ENCODE measurements at regions not wholly inside any gene's neighbourhood (a gene's known extent, or its start where the extent isn't known, plus 50 kb on each side); places are given as distances from the start of the nearest gene placed in this dataset.

GRCh38 chr20:58148891-58149290, 79.6 kb downstream of the ANKRD60 start:
- H3K27ac ChIP-seq (ENCODE audit: low read depth, low read length) = no peak overlapping the region
- no peak overlapping the region for H2BK12ac ChIP-seq (ENCODE audit: low read length)
- H3K4me3 ChIP-seq (ENCODE audit: low read depth, low read length) = no peak overlapping the region
- H3K9me3 ChIP-seq (ENCODE audit: insufficient read depth, low read depth, low read length) = peaks cover 3% of the 10 kb centered on the region
- peaks cover 0 to 3% of the 10 kb centered on the region in 2 experiments for H3K4me1 ChIP-seq (ENCODE audit: control insufficient read depth in 1 of 2, insufficient read depth in 2 of 2, low read length in 2 of 2)
- H3K14ac ChIP-seq (ENCODE audit: low read length) = no peak overlapping the region
- no peak overlapping the region for H4K8ac ChIP-seq (ENCODE audit: low read depth, low read length)
- no peak overlapping the region for H2AK5ac ChIP-seq (ENCODE audit: low read length)
- no peak for DNase-seq
- H4K12ac ChIP-seq (ENCODE audit: low read depth, low read length) = no peak overlapping the region
- H3K23ac ChIP-seq (ENCODE audit: low read length) = no peak overlapping the region
- no peak overlapping the region for H4K91ac ChIP-seq (ENCODE audit: low read depth, low read length)
- H3K27me3 ChIP-seq (ENCODE audit: insufficient read depth, low read length) = peaks cover 7% of the 10 kb centered on the region
- no peak overlapping the region for H3K9ac ChIP-seq (ENCODE audit: low read length)
- H2BK120ac ChIP-seq (ENCODE audit: insufficient read depth, low read length, poor library complexity) = no peak overlapping the region
- no peaks in the 10 kb centered on the region for H3K79me2 ChIP-seq (ENCODE audit: control insufficient read depth, insufficient read depth, low read length, poor library complexity)
- H3K4me2 ChIP-seq (ENCODE audit: low read length) = no peak overlapping the region
- no peak overlapping the region for H3K18ac ChIP-seq (ENCODE audit: low read length)
- H2BK5ac ChIP-seq (ENCODE audit: low read depth, low read length, poor library complexity) = no peak overlapping the region
- no peak overlapping the region for H2AFZ ChIP-seq (ENCODE audit: insufficient read depth, low read length, poor library complexity)
- H3K79me1 ChIP-seq (ENCODE audit: low read length) = no peaks in the 10 kb centered on the region
- no peaks in the 10 kb centered on the region for H3K36me3 ChIP-seq (ENCODE audit: control insufficient read depth in 1 of 2, insufficient read depth in 2 of 2, low read length in 2 of 2)
- WGBS (ENCODE audit: extremely low coverage, insufficient coverage, insufficient read length) = no CpG with 5 or more reads among the region's 8 CpGs
- no peak overlapping the region for H3K4ac ChIP-seq (ENCODE audit: low read depth, low read length)

GRCh38 chr20:58147628-58148370, 80.7 kb downstream of the ANKRD60 start:
- H3K9me3 ChIP-seq (ENCODE audit: insufficient read depth, low read depth, low read length) = peaks cover 3% of the 10 kb centered on the region
- H3K4ac ChIP-seq (ENCODE audit: low read depth, low read length) = no peak overlapping the region
- H2BK12ac ChIP-seq (ENCODE audit: low read length) = no peak overlapping the region
- no peak overlapping the region for H2BK5ac ChIP-seq (ENCODE audit: low read depth, low read length, poor library complexity)
- no peak overlapping the region for H3K9ac ChIP-seq (ENCODE audit: low read length)
- no peak overlapping the region for H3K4me2 ChIP-seq (ENCODE audit: low read length)
- no peak overlapping the region for H2BK120ac ChIP-seq (ENCODE audit: insufficient read depth, low read length, poor library complexity)
- no CpG with 5 or more reads among the region's 10 CpGs for WGBS (ENCODE audit: extremely low coverage, insufficient coverage, insufficient read length)
- H3K18ac ChIP-seq (ENCODE audit: low read length) = no peak overlapping the region
- no peaks in the 10 kb centered on the region for H3K79me1 ChIP-seq (ENCODE audit: low read length)
- H3K27me3 ChIP-seq (ENCODE audit: insufficient read depth, low read length) = peaks cover 7% of the 10 kb centered on the region
- H4K8ac ChIP-seq (ENCODE audit: low read depth, low read length) = no peak overlapping the region
- H4K12ac ChIP-seq (ENCODE audit: low read depth, low read length) = no peak overlapping the region
- H3K4me3 ChIP-seq (ENCODE audit: low read depth, low read length) = no peak overlapping the region
- no peak overlapping the region for H4K91ac ChIP-seq (ENCODE audit: low read depth, low read length)
- no peaks in the 10 kb centered on the region for H3K79me2 ChIP-seq (ENCODE audit: control insufficient read depth, insufficient read depth, low read length, poor library complexity)
- no peak for DNase-seq
- H2AFZ ChIP-seq (ENCODE audit: insufficient read depth, low read length, poor library complexity) = no peak overlapping the region
- no peaks in the 10 kb centered on the region for H3K36me3 ChIP-seq (ENCODE audit: control insufficient read depth in 1 of 2, insufficient read depth in 2 of 2, low read length in 2 of 2)
- H3K14ac ChIP-seq (ENCODE audit: low read length) = no peak overlapping the region
- H3K23ac ChIP-seq (ENCODE audit: low read length) = no peak overlapping the region
- peaks cover under 1 to 4% of the 10 kb centered on the region in 2 experiments for H3K4me1 ChIP-seq (ENCODE audit: control insufficient read depth in 1 of 2, insufficient read depth in 2 of 2, low read length in 2 of 2)
- H3K27ac ChIP-seq (ENCODE audit: low read depth, low read length) = no peak overlapping the region
- H2AK5ac ChIP-seq (ENCODE audit: low read length) = no peak overlapping the region

- H4K91ac ChIP-seq (ENCODE audit: low read depth, low read length) = no peak overlapping the region
- no peak overlapping the region for H3K18ac ChIP-seq (ENCODE audit: low read length)
Measured at GRCh38 chr20:58146746-58147140, 81.7 kb downstream of the ANKRD60 start.

GRCh38 chr20:58146081-58146745, 82.2 kb downstream of the ANKRD60 start:
- Histone ChIP-seq H3K14ac (ENCODE audit: low read length) (no peak overlapping the region), H3K79me2 (ENCODE audit: control insufficient read depth, insufficient read depth, low read length, poor library complexity) (no peaks in the 10 kb centered on the region), H3K4ac (ENCODE audit: low read depth, low read length) (no peak overlapping the region), H3K27ac (ENCODE audit: low read depth, low read length) (no peak overlapping the region), H3K9me3 (ENCODE audit: insufficient read depth, low read depth, low read length) (peaks cover 3% of the 10 kb centered on the region), H3K27me3 (ENCODE audit: insufficient read depth, low read length) (peaks cover 7% of the 10 kb centered on the region), H3K4me2 (ENCODE audit: low read length) (no peak overlapping the region), H2BK5ac (ENCODE audit: low read depth, low read length, poor library complexity) (no peak overlapping the region), H3K9ac (ENCODE audit: low read length) (no peak overlapping the region), H4K12ac (ENCODE audit: low read depth, low read length) (no peak overlapping the region), H2BK120ac (ENCODE audit: insufficient read depth, low read length, poor library complexity) (no peak overlapping the region), H3K79me1 (ENCODE audit: low read length) (peaks cover 3% of the 10 kb centered on the region), H3K36me3 (ENCODE audit: control insufficient read depth in 1 of 2, insufficient read depth in 2 of 2, low read length in 2 of 2) (no peaks in the 10 kb centered on the region), H2AK5ac (ENCODE audit: low read length) (no peak overlapping the region), H4K91ac (ENCODE audit: low read depth, low read length) (no peak overlapping the region), H4K8ac (ENCODE audit: low read depth, low read length) (no peak overlapping the region), H3K18ac (ENCODE audit: low read length) (no peak overlapping the region), H3K4me3 (ENCODE audit: low read depth, low read length) (no peak overlapping the region), H2AFZ (ENCODE audit: insufficient read depth, low read length, poor library complexity) (no peak overlapping the region), H3K4me1 (ENCODE audit: control insufficient read depth in 1 of 2, insufficient read depth in 2 of 2, low read length in 2 of 2) (peaks cover 9 to 13% of the 10 kb centered on the region in 2 experiments), H2BK12ac (ENCODE audit: low read length) (no peak overlapping the region), H3K23ac (ENCODE audit: low read length) (no peak overlapping the region)
- DNase-seq = no peak
- WGBS (ENCODE audit: extremely low coverage, insufficient coverage, insufficient read length) = no CpG with 5 or more reads among the region's 8 CpGs

More at GRCh38 chr20:58146746-58147140, 81.7 kb downstream of the ANKRD60 start:
- Histone ChIP-seq H2AFZ (ENCODE audit: insufficient read depth, low read length, poor library complexity) (no peak overlapping the region), H3K36me3 (ENCODE audit: control insufficient read depth in 1 of 2, insufficient read depth in 2 of 2, low read length in 2 of 2) (no peaks in the 10 kb centered on the region), H3K14ac (ENCODE audit: low read length) (no peak overlapping the region), H2AK5ac (ENCODE audit: low read length) (no peak overlapping the region), H4K8ac (ENCODE audit: low read depth, low read length) (no peak overlapping the region), H3K79me1 (ENCODE audit: low read length) (peaks cover 3% of the 10 kb centered on the region), H4K12ac (ENCODE audit: low read depth, low read length) (no peak overlapping the region), H2BK12ac (ENCODE audit: low read length) (no peak overlapping the region), H3K4me1 (ENCODE audit: control insufficient read depth in 1 of 2, insufficient read depth in 2 of 2, low read length in 2 of 2) (peaks cover 9 to 13% of the 10 kb centered on the region in 2 experiments), H2BK120ac (ENCODE audit: insufficient read depth, low read length, poor library complexity) (no peak overlapping the region), H2BK5ac (ENCODE audit: low read depth, low read length, poor library complexity) (no peak overlapping the region), H3K9ac (ENCODE audit: low read length) (no peak overlapping the region), H3K27ac (ENCODE audit: low read depth, low read length) (no peak overlapping the region), H3K27me3 (ENCODE audit: insufficient read depth, low read length) (peaks cover 7% of the 10 kb centered on the region), H3K4me2 (ENCODE audit: low read length) (no peak overlapping the region), H3K79me2 (ENCODE audit: control insufficient read depth, insufficient read depth, low read length, poor library complexity) (no peaks in the 10 kb centered on the region), H3K9me3 (ENCODE audit: insufficient read depth, low read depth, low read length) (peaks cover 3% of the 10 kb centered on the region), H3K4me3 (ENCODE audit: low read depth, low read length) (no peak overlapping the region), H3K23ac (ENCODE audit: low read length) (no peak overlapping the region), H3K4ac (ENCODE audit: low read depth, low read length) (no peak overlapping the region)
- no CpG with 5 or more reads among the region's 11 CpGs for WGBS (ENCODE audit: extremely low coverage, insufficient coverage, insufficient read length)
- DNase-seq = no peak
